MCF 10A (cell line): ENCODE measurements at regions not wholly inside any gene's neighbourhood (a gene's known extent, or its start where the extent isn't known, plus 50 kb on each side); places are given as distances from the start of the nearest gene placed in this dataset.

Experiments
- BruUV-seq: library from RNA; stranded (reverse); fragments of 400-500 nt; replicated peaks from 2 replicates; lab custom pipeline; 2021; lab: Mats Ljungman, UMichigan
- CTCF ChIA-PET: fragments of 300-600 bp; sonication (Branson Sonifier 250); formaldehyde crosslinking; extraction: SDS; loops from one replicate; lab custom pipeline; 2021; ENCODE audit warnings: antibody characterized with exemption, inconsistent platforms; lab: Yijun Ruan, JAX
- POLR2A ChIA-PET: fragments of 300-600, 350-650 bp; sonication (Branson Sonifier 250); formaldehyde crosslinking; extraction: SDS; loops from one replicate; lab custom pipeline; 2020; ENCODE audit warnings: antibody characterized with exemption, inconsistent platforms; lab: Yijun Ruan, JAX
- DNase-seq: peaks from one replicate; pipeline ENCODE4 v3.0.0-alpha.2; 2018; ENCODE audit not compliant: unreplicated experiment
- H3K27ac Mint-ChIP-seq: one replicate; pipeline ENCODE4 v1.8.0; 2022; ENCODE audit warnings: mild to moderate bottlenecking, low read depth, mixed read lengths; ENCODE audit not compliant: unreplicated experiment
- H3K27me3 Mint-ChIP-seq: one replicate; pipeline ENCODE4 v1.8.0; 2022; ENCODE audit warnings: mixed read lengths; ENCODE audit not compliant: insufficient read depth, unreplicated experiment
- H3K36me3 Mint-ChIP-seq: one replicate; pipeline ENCODE4 v1.8.0; 2022; ENCODE audit warnings: mild to moderate bottlenecking, moderate library complexity, mixed read lengths; ENCODE audit not compliant: insufficient read depth, unreplicated experiment
- H3K4me1 Mint-ChIP-seq: one replicate; pipeline ENCODE4 v1.8.0; 2022; ENCODE audit warnings: mixed read lengths; ENCODE audit not compliant: insufficient read depth, unreplicated experiment
- H3K4me3 Mint-ChIP-seq: one replicate; pipeline ENCODE4 v1.8.0; 2022; ENCODE audit warnings: mild to moderate bottlenecking, moderate library complexity, mixed read lengths; ENCODE audit not compliant: unreplicated experiment
- H3K9me3 Mint-ChIP-seq: one replicate; pipeline ENCODE4 v1.8.0; 2022; ENCODE audit warnings: mixed read lengths; ENCODE audit not compliant: unreplicated experiment
- CTCF ChIP-seq: fragments of 200-600 bp; IDR thresholded peaks from one replicate; pipeline ENCODE4 v1.8.0; 2022; ENCODE audit warnings: antibody characterized with exemption, mild to moderate bottlenecking; ENCODE audit not compliant: unreplicated experiment
- intact Hi-C: fragments of 100-400 bp; cut with micrococcal nuclease; formaldehyde crosslinking; loops from 2 replicates; pipeline ENCODE4 v1.14.1; 2022

- Mint-ChIP-seq H3K27me3 (no peaks in the 10 kb centered on the region), H3K9me3 (no peaks in the 10 kb centered on the region), H3K4me3 (no peak overlapping the region), H3K36me3 (no peaks in the 10 kb centered on the region), H3K27ac (no peak overlapping the region), H3K4me1 (peaks cover 5% of the 10 kb centered on the region)
- DNase-seq = no peak
- TF ChIP-seq CTCF = no peak
- intact Hi-C loops = no loop called here
- POLR2A ChIA-PET = no interaction called here
- BruUV-seq = no TSS peak
- CTCF ChIA-PET = interaction anchor here (0.5 to 1.1 kb wide), 3 partner anchors 23 to 1376 kb away, joined by 3 to 5 read pairs (median 4); no protein-coding TSS in a partner anchor
Measured at GRCh38 chr20:7137395-7138151, 370.1 kb downstream of the BMP2 start.

GRCh38 chr20:7144464-7144863, 377.0 kb downstream of the BMP2 start:
- intact Hi-C loops = no loop called here
- TF ChIP-seq CTCF = no peak
- no TSS peak for BruUV-seq

GRCh38 chr20:7146552-7147219, 379.2 kb downstream of the BMP2 start:
- intact Hi-C loops = no loop called here
- no peak for DNase-seq
- Mint-ChIP-seq H3K4me3 (no peak overlapping the region), H3K9me3 (no peaks in the 10 kb centered on the region), H3K36me3 (no peaks in the 10 kb centered on the region), H3K27me3 (no peaks in the 10 kb centered on the region), H3K27ac (no peak overlapping the region), H3K4me1 (peaks cover 4% of the 10 kb centered on the region)
- no peak for TF ChIP-seq CTCF
- CTCF ChIA-PET = interaction anchor here (0.7 to 1.8 kb wide), 3 partner anchors 32 to 309 kb away, joined by 3 to 7 read pairs (median 3); no protein-coding TSS in a partner anchor
- POLR2A ChIA-PET = interaction anchor here (0.7 to 1.0 kb wide), 2 partner anchors 71 to 147 kb away, joined by 3 read pairs; no protein-coding TSS in a partner anchor
- no TSS peak for BruUV-seq

More at GRCh38 chr20:7144464-7144863, 377.0 kb downstream of the BMP2 start:
- no peaks in the 10 kb centered on the region for H3K27me3 Mint-ChIP-seq
- H3K4me1 Mint-ChIP-seq = no peaks in the 10 kb centered on the region
- no peak for DNase-seq
- no peaks in the 10 kb centered on the region for H3K36me3 Mint-ChIP-seq
- no peak overlapping the region for H3K4me3 Mint-ChIP-seq
- ChIA-PET POLR2A (no interaction called here), CTCF (interaction anchor here (0.7 kb wide), 1 partner anchor 514 kb away, joined by 3 read pairs; no protein-coding TSS in a partner anchor)
- no peak overlapping the region for H3K27ac Mint-ChIP-seq
- H3K9me3 Mint-ChIP-seq = no peaks in the 10 kb centered on the region

- no peaks in the 10 kb centered on the region for H3K36me3 Mint-ChIP-seq
- no peak for DNase-seq
- CTCF ChIA-PET = interaction anchor here (0.7 to 1.8 kb wide), 4 partner anchors 14 to 309 kb away, joined by 3 to 7 read pairs (median 3); no protein-coding TSS in a partner anchor
Measured at GRCh38 chr20:7147220-7147601, 379.7 kb downstream of the BMP2 start.

More at GRCh38 chr20:7147220-7147601, 379.7 kb downstream of the BMP2 start:
- intact Hi-C loops = no loop called here
- POLR2A ChIA-PET = interaction anchor here (0.7 to 1.0 kb wide), 3 partner anchors 71 to 645 kb away, joined by 3 read pairs; no protein-coding TSS in a partner anchor
- no peak for TF ChIP-seq CTCF
- Mint-ChIP-seq H3K27ac (no peak overlapping the region), H3K4me3 (no peak overlapping the region), H3K9me3 (no peaks in the 10 kb centered on the region), H3K4me1 (peaks cover 10% of the 10 kb centered on the region), H3K27me3 (no peaks in the 10 kb centered on the region)
- BruUV-seq = no TSS peak
